Keratinocyte (primary cell): ENCODE measurements at regions not wholly inside any gene's neighbourhood (a gene's known extent, or its start where the extent isn't known, plus 50 kb on each side); places are given as distances from the start of the nearest gene placed in this dataset.

Source experiments
- CTCF ChIP-seq, 3 experiments: IDR thresholded peaks in 1 of 3; conservative IDR thresholded peaks in 1 of 3; optimal IDR thresholded peaks in 1 of 3; 2 replicates in 2 of 3; 3 replicates in 1 of 3; pipeline versions ENCODE3 to v1.5.1; 2011; ENCODE audit warnings: low read length in 3 of 3, mild to moderate bottlenecking in 3 of 3, moderate library complexity in 2 of 3, control low read depth in 1 of 3, inconsistent platforms in 1 of 3; ENCODE audit not compliant: insufficient read depth in 2 of 3; ENCODE audit errors: extremely low read depth in 1 of 3
- EZH2 ChIP-seq: IDR thresholded peaks from one replicate; pipeline ENCODE4 v1.6.1; 2012; ENCODE audit warnings: inconsistent platforms, mild to moderate bottlenecking, low read length, moderate library complexity

GRCh38 chr12:90075685-90076084 is 367.0 kb upstream of the ATP2B1 start:
- TF ChIP-seq CTCF (optimal IDR thresholded peaks at IDR 0.05 in 1 of 3, IDR thresholded peaks at IDR 0.05 in 1 of 3, conservative IDR thresholded peaks at IDR 0.05 in 1 of 3; ENCODE audit: extremely low read depth in 1 of 3, insufficient read depth in 2 of 3, low read length in 3 of 3) (no peak), EZH2 (no peak)
